ENCODE measurements at regions not wholly inside any gene's neighbourhood (a gene's known extent, or its start where the extent isn't known, plus 50 kb on each side); places are given as distances from the start of the nearest gene placed in this dataset.

- no peak for TF ChIP-seq CTCF (conservative IDR thresholded peaks at IDR 0.05; ENCODE audit: low read length)
- no peak for TF ChIP-seq EZH2phosphoT487 (IDR thresholded peaks at IDR 0.05; ENCODE audit: borderline replicate concordance)
Measured at GRCh38 chr16:9633844-9634243, 542.4 kb downstream of the HAPSTR1 start.
